ENCODE measurements at regions not wholly inside any gene's neighbourhood (a gene's known extent, or its start where the extent isn't known, plus 50 kb on each side); places are given as distances from the start of the nearest gene placed in this dataset.

DNA sequence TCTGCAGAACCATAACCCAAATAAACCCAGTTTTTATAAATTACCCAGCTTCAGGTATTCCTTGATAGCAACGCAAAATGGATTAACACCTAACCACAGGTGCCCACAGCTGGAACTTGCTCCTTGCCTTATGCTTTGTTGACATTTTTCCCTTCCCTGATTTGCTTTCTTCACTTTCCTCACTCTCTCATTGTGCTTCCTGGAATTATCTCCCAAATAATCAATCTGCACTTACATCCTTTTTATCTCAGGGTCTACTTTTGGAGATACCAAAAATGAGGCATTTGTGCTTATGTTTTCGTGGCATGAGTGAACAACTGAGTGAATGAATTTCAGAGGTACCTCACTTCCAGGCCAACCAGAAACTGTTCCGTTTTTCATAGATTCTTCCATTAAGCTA, 374.3 kb downstream of the DOK5 start:
- TF ChIP-seq, protein P1, sequence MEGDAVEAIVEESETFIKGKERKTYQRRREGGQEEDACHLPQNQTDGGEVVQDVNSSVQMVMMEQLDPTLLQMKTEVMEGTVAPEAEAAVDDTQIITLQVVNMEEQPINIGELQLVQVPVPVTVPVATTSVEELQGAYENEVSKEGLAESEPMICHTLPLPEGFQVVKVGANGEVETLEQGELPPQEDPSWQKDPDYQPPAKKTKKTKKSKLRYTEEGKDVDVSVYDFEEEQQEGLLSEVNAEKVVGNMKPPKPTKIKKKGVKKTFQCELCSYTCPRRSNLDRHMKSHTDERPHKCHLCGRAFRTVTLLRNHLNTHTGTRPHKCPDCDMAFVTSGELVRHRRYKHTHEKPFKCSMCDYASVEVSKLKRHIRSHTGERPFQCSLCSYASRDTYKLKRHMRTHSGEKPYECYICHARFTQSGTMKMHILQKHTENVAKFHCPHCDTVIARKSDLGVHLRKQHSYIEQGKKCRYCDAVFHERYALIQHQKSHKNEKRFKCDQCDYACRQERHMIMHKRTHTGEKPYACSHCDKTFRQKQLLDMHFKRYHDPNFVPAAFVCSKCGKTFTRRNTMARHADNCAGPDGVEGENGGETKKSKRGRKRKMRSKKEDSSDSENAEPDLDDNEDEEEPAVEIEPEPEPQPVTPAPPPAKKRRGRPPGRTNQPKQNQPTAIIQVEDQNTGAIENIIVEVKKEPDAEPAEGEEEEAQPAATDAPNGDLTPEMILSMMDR (IDR thresholded peaks at IDR 0.05), result no peak
- no peak for TF ChIP-seq POLR2A (IDR thresholded peaks at IDR 0.05)
